ENCODE measurements at regions not wholly inside any gene's neighbourhood (a gene's known extent, or its start where the extent isn't known, plus 50 kb on each side); places are given as distances from the start of the nearest gene placed in this dataset.

DNA sequence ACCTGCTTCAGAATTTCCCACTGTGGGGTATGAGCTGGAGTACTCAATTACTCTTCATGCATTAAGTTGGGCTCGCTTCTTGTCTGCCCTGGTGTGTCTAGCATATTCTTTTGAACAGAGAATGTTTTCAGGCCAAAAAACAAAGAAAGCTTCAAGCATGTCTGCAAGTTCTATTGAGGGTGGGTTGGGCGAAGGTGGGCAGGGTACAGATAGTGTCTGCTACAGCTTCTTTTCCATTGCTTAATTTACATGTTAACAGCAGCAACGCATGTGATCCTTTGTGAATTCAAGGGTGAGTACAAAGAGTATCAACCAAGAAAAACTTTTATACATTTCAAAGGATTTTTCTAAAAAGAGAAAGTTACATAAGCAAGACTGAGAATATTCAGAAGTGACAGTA, 406.5 kb downstream of the IRS2 start:
- Mint-ChIP-seq H3K27me3 (ENCODE audit: low read depth, unreplicated experiment) (no peaks in the 10 kb centered on the region), H3K4me3 (ENCODE audit: unreplicated experiment) (no peak overlapping the region), H3K9me3 (ENCODE audit: unreplicated experiment) (no peaks in the 10 kb centered on the region), H3K27ac (ENCODE audit: unreplicated experiment) (no peak overlapping the region), H3K36me3 (ENCODE audit: low read depth, unreplicated experiment) (no peaks in the 10 kb centered on the region), H3K4me1 (ENCODE audit: low read depth, unreplicated experiment) (peaks cover 26% of the 10 kb centered on the region)
- Histone ChIP-seq H3K4me1 (ENCODE audit: insufficient read depth, low read length) (peaks cover 22% of the 10 kb centered on the region), H3K9me3 (ENCODE audit: insufficient read depth, low read depth, low read length) (no peaks in the 10 kb centered on the region), H2AFZ (ENCODE audit: low read depth, low read length) (no peak overlapping the region), H3K36me3 (ENCODE audit: insufficient read depth, low read length) (no peaks in the 10 kb centered on the region), H3K79me2 (ENCODE audit: insufficient read depth, low read length) (no peaks in the 10 kb centered on the region), H3K4me2 (ENCODE audit: low read length) (no peak overlapping the region), H3K9ac (ENCODE audit: low read length) (no peak overlapping the region), H3K4me3 (ENCODE audit: insufficient read depth, low read depth, low read length) (no peak overlapping the region), H3K27me3 (ENCODE audit: insufficient read depth, low read length) (no peaks in the 10 kb centered on the region), H4K20me1 (ENCODE audit: insufficient read depth, low read length) (no peaks in the 10 kb centered on the region), H3K27ac (ENCODE audit: low read depth, low read length) (no peak overlapping the region)
- FAIRE-seq (no peak), DNase-seq (ENCODE audit: low read depth) (no peak)
- TF ChIP-seq EZH2 (IDR thresholded peaks at IDR 0.05; ENCODE audit: insufficient read depth, low read length): no peak
- TF ChIP-seq, protein P1, sequence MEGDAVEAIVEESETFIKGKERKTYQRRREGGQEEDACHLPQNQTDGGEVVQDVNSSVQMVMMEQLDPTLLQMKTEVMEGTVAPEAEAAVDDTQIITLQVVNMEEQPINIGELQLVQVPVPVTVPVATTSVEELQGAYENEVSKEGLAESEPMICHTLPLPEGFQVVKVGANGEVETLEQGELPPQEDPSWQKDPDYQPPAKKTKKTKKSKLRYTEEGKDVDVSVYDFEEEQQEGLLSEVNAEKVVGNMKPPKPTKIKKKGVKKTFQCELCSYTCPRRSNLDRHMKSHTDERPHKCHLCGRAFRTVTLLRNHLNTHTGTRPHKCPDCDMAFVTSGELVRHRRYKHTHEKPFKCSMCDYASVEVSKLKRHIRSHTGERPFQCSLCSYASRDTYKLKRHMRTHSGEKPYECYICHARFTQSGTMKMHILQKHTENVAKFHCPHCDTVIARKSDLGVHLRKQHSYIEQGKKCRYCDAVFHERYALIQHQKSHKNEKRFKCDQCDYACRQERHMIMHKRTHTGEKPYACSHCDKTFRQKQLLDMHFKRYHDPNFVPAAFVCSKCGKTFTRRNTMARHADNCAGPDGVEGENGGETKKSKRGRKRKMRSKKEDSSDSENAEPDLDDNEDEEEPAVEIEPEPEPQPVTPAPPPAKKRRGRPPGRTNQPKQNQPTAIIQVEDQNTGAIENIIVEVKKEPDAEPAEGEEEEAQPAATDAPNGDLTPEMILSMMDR (IDR thresholded peaks at IDR 0.05; ENCODE audit: insufficient read depth, low read depth, low read length): no peak

- peaks cover 14% of the 10 kb centered on the region for H3K4me1 Mint-ChIP-seq (ENCODE audit: low read depth, unreplicated experiment)
Measured at GRCh38 chr13:109376936-109377335, 409.4 kb downstream of the IRS2 start.

DNA sequence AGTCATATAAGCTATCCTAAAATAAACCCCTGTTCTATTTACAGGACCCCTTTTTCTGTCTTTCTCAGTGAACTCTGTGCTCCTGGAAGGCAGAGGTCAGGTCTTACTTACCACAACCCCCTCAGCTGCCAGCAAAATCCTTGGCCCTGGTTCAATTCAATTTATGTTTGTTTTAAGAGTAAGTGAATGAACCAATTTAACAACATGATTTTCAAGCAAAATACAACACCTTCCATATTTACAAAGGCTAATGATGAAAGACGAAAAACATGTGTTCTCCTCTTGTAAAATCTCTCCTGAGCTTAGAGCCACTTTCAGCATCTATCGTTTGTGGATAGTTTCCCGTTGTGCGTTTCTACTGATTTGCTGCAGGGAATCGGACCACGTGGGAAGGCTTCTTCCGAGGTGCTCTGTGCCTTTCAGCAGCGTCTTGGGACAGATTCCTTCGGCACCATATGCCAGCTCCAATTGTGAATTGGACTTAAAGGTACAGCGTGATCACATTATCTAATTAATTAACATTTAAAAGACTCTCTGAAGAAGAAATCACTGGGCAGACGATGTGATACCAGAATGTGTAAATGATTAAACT, 411.7 kb downstream of the IRS2 start:
- no peak overlapping the region for H3K4me3 ChIP-seq (ENCODE audit: insufficient read depth, low read depth, low read length)
- H3K27me3 ChIP-seq (ENCODE audit: insufficient read depth, low read length): no peaks in the 10 kb centered on the region
- H3K9me3 ChIP-seq (ENCODE audit: insufficient read depth, low read depth, low read length): no peaks in the 10 kb centered on the region
- TF ChIP-seq, protein P1 (IDR thresholded peaks at IDR 0.05; ENCODE audit: insufficient read depth, low read depth, low read length): no peak
- TF ChIP-seq EZH2 (IDR thresholded peaks at IDR 0.05; ENCODE audit: insufficient read depth, low read length): no peak
- H3K27ac ChIP-seq (ENCODE audit: low read depth, low read length): no peak overlapping the region
- no peaks in the 10 kb centered on the region for H3K4me1 ChIP-seq (ENCODE audit: insufficient read depth, low read length)
- H4K20me1 ChIP-seq (ENCODE audit: insufficient read depth, low read length): no peaks in the 10 kb centered on the region
- Mint-ChIP-seq H3K4me3 (ENCODE audit: unreplicated experiment) (no peak overlapping the region), H3K36me3 (ENCODE audit: low read depth, unreplicated experiment) (no peaks in the 10 kb centered on the region), H3K9me3 (ENCODE audit: unreplicated experiment) (no peaks in the 10 kb centered on the region), H3K27ac (ENCODE audit: unreplicated experiment) (peak overlapping the region; percentile 26), H3K27me3 (ENCODE audit: low read depth, unreplicated experiment) (peaks cover 9% of the 10 kb centered on the region), H3K4me1 (ENCODE audit: low read depth, unreplicated experiment) (peaks cover 3% of the 10 kb centered on the region)
- DNase-seq (ENCODE audit: low read depth) (no peak), FAIRE-seq (no peak)
- H2AFZ ChIP-seq (ENCODE audit: low read depth, low read length): no peak overlapping the region
- H3K4me2 ChIP-seq (ENCODE audit: low read length): no peak overlapping the region
- no peaks in the 10 kb centered on the region for H3K79me2 ChIP-seq (ENCODE audit: insufficient read depth, low read length)
- no peak overlapping the region for H3K9ac ChIP-seq (ENCODE audit: low read length)
- no peaks in the 10 kb centered on the region for H3K36me3 ChIP-seq (ENCODE audit: insufficient read depth, low read length)

More at GRCh38 chr13:109376936-109377335, 409.4 kb downstream of the IRS2 start:
- FAIRE-seq (no peak), DNase-seq (ENCODE audit: low read depth) (no peak)
- no peak overlapping the region for H3K4me2 ChIP-seq (ENCODE audit: low read length)
- no peak overlapping the region for H3K4me3 ChIP-seq (ENCODE audit: insufficient read depth, low read depth, low read length)
- Mint-ChIP-seq H3K27ac (ENCODE audit: unreplicated experiment) (no peak overlapping the region), H3K4me3 (ENCODE audit: unreplicated experiment) (no peak overlapping the region), H3K9me3 (ENCODE audit: unreplicated experiment) (no peaks in the 10 kb centered on the region), H3K36me3 (ENCODE audit: low read depth, unreplicated experiment) (no peaks in the 10 kb centered on the region), H3K27me3 (ENCODE audit: low read depth, unreplicated experiment) (peaks cover 2% of the 10 kb centered on the region)
- H4K20me1 ChIP-seq (ENCODE audit: insufficient read depth, low read length): no peaks in the 10 kb centered on the region
- H3K27ac ChIP-seq (ENCODE audit: low read depth, low read length): no peak overlapping the region
- H2AFZ ChIP-seq (ENCODE audit: low read depth, low read length): no peak overlapping the region
- no peak overlapping the region for H3K9ac ChIP-seq (ENCODE audit: low read length)
- H3K9me3 ChIP-seq (ENCODE audit: insufficient read depth, low read depth, low read length): no peaks in the 10 kb centered on the region
- no peaks in the 10 kb centered on the region for H3K36me3 ChIP-seq (ENCODE audit: insufficient read depth, low read length)
- no peaks in the 10 kb centered on the region for H3K79me2 ChIP-seq (ENCODE audit: insufficient read depth, low read length)
- no peaks in the 10 kb centered on the region for H3K27me3 ChIP-seq (ENCODE audit: insufficient read depth, low read length)
- TF ChIP-seq, protein P1 (IDR thresholded peaks at IDR 0.05; ENCODE audit: insufficient read depth, low read depth, low read length): no peak
- no peak for TF ChIP-seq EZH2 (IDR thresholded peaks at IDR 0.05; ENCODE audit: insufficient read depth, low read length)
- peaks cover 6% of the 10 kb centered on the region for H3K4me1 ChIP-seq (ENCODE audit: insufficient read depth, low read length)
